PC-3 (cell line): ENCODE measurements at regions not wholly inside any gene's neighbourhood (a gene's known extent, or its start where the extent isn't known, plus 50 kb on each side); places are given as distances from the start of the nearest gene placed in this dataset.

Experiments used
- ATAC-seq: fragments of 200-7000 bp; cut with Tn5 transposase; 2 replicates; pipeline ENCODE4 v1.9.1; 2020; ENCODE audit warnings: mild to moderate bottlenecking, moderate library complexity
- BruUV-seq: library from RNA; stranded (reverse); fragments of 400-500 nt; replicated peaks from 2 replicates; lab custom pipeline; 2021; lab: Mats Ljungman, UMichigan
- CTCF ChIA-PET: fragments of 300-600 bp; sonication (Branson Sonifier 250); formaldehyde crosslinking; loops from one replicate; lab custom pipeline; 2022; ENCODE audit warnings: antibody characterized with exemption; lab: Charles Lee
- POLR2A ChIA-PET: fragments of 300-600 bp; sonication (Branson Sonifier 250); formaldehyde crosslinking; loops from one replicate; lab custom pipeline; 2022; ENCODE audit warnings: antibody characterized with exemption; ENCODE audit not compliant: unreplicated experiment; lab: Charles Lee
- DNase-seq: peaks from one replicate; pipeline ENCODE4 v3.0.0-alpha.2; 2015
- H2AFZ ChIP-seq: fragments of 300-600 bp; sonication (generic); 2 replicates; pipeline ENCODE4 v1.6.0; 2016; ENCODE audit warnings: antibody characterized with exemption, low read length
- H3F3A ChIP-seq: fragments of 300-600 bp; sonication (generic); one replicate; pipeline ENCODE4 v1.6.0; 2017; ENCODE audit warnings: antibody characterized with exemption, low read length, control low read depth, mild to moderate bottlenecking; ENCODE audit not compliant: unreplicated experiment
- H3K27ac ChIP-seq: fragments of 300-600 bp; sonication (generic); 2 replicates; pipeline ENCODE4 v1.5.1; 2016; ENCODE audit warnings: mild to moderate bottlenecking, low read length
- H3K27me3 ChIP-seq: fragments of 300-600 bp; sonication (generic); 2 replicates; pipeline ENCODE4 v1.6.1; 2016; ENCODE audit warnings: low read length, mixed read lengths
- H3K36me3 ChIP-seq: fragments of 300-600 bp; sonication (generic); 2 replicates; pipeline ENCODE4 v1.6.1; 2016; ENCODE audit warnings: low read depth, mixed run types, low read length, mixed read lengths
- H3K4me1 ChIP-seq: fragments of 300-600 bp; sonication (generic); 2 replicates; pipeline ENCODE4 v1.5.1; 2016; ENCODE audit warnings: low read length; ENCODE audit not compliant: insufficient read depth
- H3K4me2 ChIP-seq: fragments of 300-600 bp; sonication (generic); 2 replicates; pipeline ENCODE4 v1.6.0; 2016; ENCODE audit warnings: low read length
- H3K4me3 ChIP-seq: fragments of 300-600 bp; sonication (generic); 2 replicates; pipeline ENCODE4 v1.5.1; 2016; ENCODE audit warnings: mild to moderate bottlenecking, low read length, mixed read lengths
- H3K79me2 ChIP-seq: fragments of 300-600 bp; sonication (generic); 2 replicates; pipeline ENCODE4 v1.6.1; 2017; ENCODE audit warnings: low read length, mixed read lengths
- H3K9ac ChIP-seq: fragments of 300-600 bp; sonication (generic); 2 replicates; pipeline ENCODE4 v1.6.0; 2016; ENCODE audit warnings: mild to moderate bottlenecking, low read length
- H3K9me2 ChIP-seq: fragments of 300-600 bp; sonication (generic); replicated peaks from 2 replicates; pipeline ENCODE4 v1.6.1; 2016; ENCODE audit warnings: mixed run types, low read length, mixed read lengths
- H3K9me3 ChIP-seq: fragments of 300-600 bp; sonication (generic); 2 replicates; pipeline ENCODE4 v1.6.1; 2016; ENCODE audit warnings: low read length, mixed read lengths
- H4K20me1 ChIP-seq: fragments of 300-600 bp; sonication (generic); 2 replicates; pipeline ENCODE4 v1.6.1; 2016; ENCODE audit warnings: low read length, mixed read lengths
- CTCF ChIP-seq: fragments of 300-600 bp; sonication (generic); conservative IDR thresholded peaks from 2 replicates; pipeline ENCODE4 v1.5.1; 2017; ENCODE audit warnings: antibody characterized with exemption, low read depth, mild to moderate bottlenecking, low read length
- EZH2 ChIP-seq: fragments of 300-600 bp; sonication (generic); IDR thresholded peaks from one replicate; pipeline ENCODE4 v1.6.1; 2017; ENCODE audit warnings: antibody characterized with exemption, mild to moderate bottlenecking, low read length; ENCODE audit not compliant: unreplicated experiment
- EZH2phosphoT487 ChIP-seq: fragments of 300-600 bp; sonication (generic); IDR thresholded peaks from 2 replicates; pipeline ENCODE4 v1.6.1; 2018; ENCODE audit warnings: mild to moderate bottlenecking, antibody characterized with exemption, low read length, borderline replicate concordance
- intact Hi-C: fragments of 100-400 bp; cut with micrococcal nuclease; formaldehyde crosslinking; loops from 2 replicates; pipeline ENCODE4 v1.9.0; 2023

GRCh38 chr6:140957386-140957785 is 1175.3 kb upstream of the GJE1 start:
- DNase-seq = no peak
- no peak overlapping the region for H3K27ac ChIP-seq
- CTCF ChIA-PET = no interaction called here
- H3F3A ChIP-seq = no peaks in the 10 kb centered on the region
- H4K20me1 ChIP-seq = no peaks in the 10 kb centered on the region
- no peaks in the 10 kb centered on the region for H3K4me1 ChIP-seq
- no peaks in the 10 kb centered on the region for H3K27me3 ChIP-seq
- no TSS peak for BruUV-seq
- no peaks in the 10 kb centered on the region for H3K9me3 ChIP-seq
- no peak overlapping the region for H3K4me2 ChIP-seq
- H3K9me2 ChIP-seq = no peaks in the 10 kb centered on the region
- H3K36me3 ChIP-seq = no peaks in the 10 kb centered on the region
- H2AFZ ChIP-seq = no peak overlapping the region
- no peak overlapping the region for H3K9ac ChIP-seq
- H3K4me3 ChIP-seq = no peak overlapping the region
- no peak for ATAC-seq
- TF ChIP-seq EZH2phosphoT487 (no peak), EZH2 (no peak), CTCF (no peak)
- no peaks in the 10 kb centered on the region for H3K79me2 ChIP-seq
- POLR2A ChIA-PET = no interaction called here
- intact Hi-C loops = no loop called here

GRCh38 chr6:140956571-140957369 is 1176.0 kb upstream of the GJE1 start:
- no peak for ATAC-seq
- Histone ChIP-seq H2AFZ (no peak overlapping the region), H3K4me3 (no peak overlapping the region), H3F3A (no peaks in the 10 kb centered on the region), H3K9me3 (no peaks in the 10 kb centered on the region), H3K27me3 (no peaks in the 10 kb centered on the region), H3K4me2 (no peak overlapping the region), H4K20me1 (no peaks in the 10 kb centered on the region), H3K9me2 (no peaks in the 10 kb centered on the region), H3K9ac (no peak overlapping the region), H3K79me2 (no peaks in the 10 kb centered on the region), H3K4me1 (no peaks in the 10 kb centered on the region), H3K36me3 (no peaks in the 10 kb centered on the region), H3K27ac (no peak overlapping the region)
- no TSS peak for BruUV-seq
- DNase-seq = no peak
- ChIA-PET POLR2A (no interaction called here), CTCF (no interaction called here)
- intact Hi-C loops = no loop called here
- TF ChIP-seq EZH2phosphoT487 (no peak), EZH2 (no peak), CTCF (no peak)

GRCh38 chr6:140940251-140940925 is 1192.3 kb upstream of the GJE1 start:
- H3K27me3 ChIP-seq = no peaks in the 10 kb centered on the region
- intact Hi-C loops = no loop called here
- POLR2A ChIA-PET = no interaction called here
- no peak overlapping the region for H3K4me2 ChIP-seq
- H3K27ac ChIP-seq = no peak overlapping the region
- H2AFZ ChIP-seq = no peak overlapping the region
- no peaks in the 10 kb centered on the region for H4K20me1 ChIP-seq
- no peaks in the 10 kb centered on the region for H3K79me2 ChIP-seq
- H3K9me3 ChIP-seq = no peaks in the 10 kb centered on the region
- TF ChIP-seq EZH2phosphoT487 (no peak), CTCF (no peak), EZH2 (no peak)
- CTCF ChIA-PET = no interaction called here
- H3K4me3 ChIP-seq = no peak overlapping the region
- no peaks in the 10 kb centered on the region for H3K9me2 ChIP-seq
- DNase-seq (no peak), ATAC-seq (no peak)
- H3K36me3 ChIP-seq = no peaks in the 10 kb centered on the region
- no peaks in the 10 kb centered on the region for H3F3A ChIP-seq
- H3K4me1 ChIP-seq = no peaks in the 10 kb centered on the region
- BruUV-seq = no TSS peak
- H3K9ac ChIP-seq = no peak overlapping the region
